ENCODE measurements at regions not wholly inside any gene's neighbourhood (a gene's known extent, or its start where the extent isn't known, plus 50 kb on each side); places are given as distances from the start of the nearest gene placed in this dataset.
A peak's percentile ranks its signal among the peaks of the same experiment; 100 is the strongest.
"Not testable (repeated sequence)": the region's sequence is repeated elsewhere in the genome, so short reads cannot be mapped to it uniquely, and the experiment has no call there.

DNA sequence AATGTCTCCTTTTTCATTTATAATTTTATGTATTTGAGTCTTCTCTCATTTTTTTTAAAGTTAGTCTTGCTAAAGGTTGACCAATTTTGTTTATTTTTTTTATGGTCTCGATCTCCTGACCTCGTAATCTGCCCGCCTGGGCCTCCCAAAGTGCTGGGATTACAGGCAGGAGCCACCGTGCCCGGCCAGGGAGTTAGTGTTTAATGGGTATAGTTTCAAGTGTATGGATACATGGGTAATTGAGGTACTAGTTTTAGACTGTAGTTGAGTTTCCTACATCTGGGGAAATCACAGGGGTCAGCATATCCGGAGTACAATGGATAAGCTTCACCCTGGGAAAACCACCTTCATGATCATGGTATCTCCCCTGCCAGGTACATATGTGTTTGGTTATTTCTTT is 267.3 kb upstream of the KCND2 start:
- no peak for DNase-seq (ENCODE audit: low read depth)

GRCh38 chr7:120014301-120014700 is 258.7 kb upstream of the KCND2 start:
- DNase-seq (ENCODE audit: low read depth) = not testable (repeated sequence)

GRCh38 chr7:120014925-120015465 is 258.0 kb upstream of the KCND2 start:
- peak; percentile 47 for DNase-seq (ENCODE audit: low read depth)

- no peak for DNase-seq (ENCODE audit: low read depth)
Observed at GRCh38 chr7:120021085-120021484, 251.9 kb upstream of the KCND2 start.

GRCh38 chr7:120023494-120024167 is 249.3 kb upstream of the KCND2 start:
- DNase-seq (ENCODE audit: low read depth) = no peak

DNA sequence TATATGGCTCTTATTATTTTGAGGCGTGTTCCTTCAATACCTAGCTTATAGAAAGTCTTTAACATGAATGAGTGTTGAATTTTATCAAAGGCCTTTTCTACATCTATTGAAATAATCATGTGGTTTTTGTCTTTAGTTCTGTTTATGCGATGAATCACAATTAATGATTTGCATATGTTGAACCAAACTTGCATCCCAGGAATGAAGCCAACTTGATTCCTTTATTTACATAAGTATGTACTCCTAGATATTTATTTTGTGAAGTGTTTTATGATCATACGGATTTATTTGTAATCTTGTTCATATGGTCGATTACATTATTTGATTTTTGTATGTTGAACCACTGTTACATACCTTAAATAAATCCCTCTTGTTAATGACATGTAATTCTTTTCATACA is 244.3 kb upstream of the KCND2 start:
- no peak for DNase-seq (ENCODE audit: low read depth)

DNA sequence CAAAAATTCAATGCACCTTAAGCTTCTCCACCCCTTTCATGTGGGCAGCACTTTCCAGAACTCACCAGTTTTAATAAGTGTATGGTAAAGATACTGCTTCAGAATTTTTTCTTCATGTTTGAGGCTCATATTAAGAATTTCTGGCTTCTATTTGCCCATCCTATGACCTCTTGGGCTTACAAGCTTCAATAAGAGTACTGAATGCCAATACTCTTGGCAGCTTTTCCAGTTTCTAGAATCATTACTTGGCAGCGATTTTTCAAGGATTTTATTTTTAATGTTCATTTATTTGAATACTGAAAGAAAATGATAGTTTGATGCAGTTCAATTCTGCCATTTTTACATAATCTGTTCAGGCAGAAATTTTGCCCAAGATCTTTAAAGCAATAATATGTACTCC is 242.1 kb upstream of the KCND2 start:
- no peak for DNase-seq (ENCODE audit: low read depth)

DNA sequence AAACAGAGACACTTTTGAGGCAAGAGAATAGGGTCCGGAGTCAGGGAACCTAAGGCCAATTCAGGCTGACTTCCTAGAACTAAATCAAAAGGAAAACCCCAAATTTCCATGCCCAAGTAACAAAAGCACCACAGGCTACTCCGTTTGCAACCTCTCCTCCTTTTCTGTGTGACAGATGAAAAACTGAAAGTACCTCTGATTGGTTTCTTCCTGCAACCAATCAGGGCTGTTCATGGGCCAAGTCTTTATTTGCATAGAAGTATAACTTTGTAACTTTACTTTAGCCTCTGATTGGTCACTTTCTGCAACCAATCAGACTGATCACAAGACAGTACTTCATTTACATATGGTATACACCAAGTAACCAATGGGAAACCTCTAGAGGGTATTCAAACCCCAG is 239.9 kb upstream of the KCND2 start:
- DNase-seq (ENCODE audit: low read depth) = no peak

DNA sequence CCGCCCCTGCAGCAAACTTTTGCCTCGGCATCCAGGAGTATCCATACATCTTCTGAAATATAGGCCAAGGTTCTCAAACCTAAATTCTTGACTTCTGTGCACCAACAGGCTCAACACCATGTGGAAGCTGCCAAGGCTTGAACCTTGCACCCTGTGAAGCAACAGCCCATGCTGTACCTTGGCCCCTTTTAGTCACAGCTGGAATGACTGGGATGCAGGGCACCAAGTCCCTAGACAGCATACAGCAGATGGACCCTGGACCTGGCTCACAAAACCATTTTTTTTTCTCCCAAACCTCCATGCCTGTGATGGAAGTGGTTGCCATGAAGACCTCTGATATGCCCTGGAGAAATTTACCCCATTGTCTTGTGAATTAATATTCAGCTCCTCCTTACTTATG is 233.8 kb upstream of the KCND2 start:
- no peak for DNase-seq (ENCODE audit: low read depth)

- DNase-seq (ENCODE audit: low read depth) = no peak
Observed at GRCh38 chr7:120041798-120042197, 231.2 kb upstream of the KCND2 start.

DNA sequence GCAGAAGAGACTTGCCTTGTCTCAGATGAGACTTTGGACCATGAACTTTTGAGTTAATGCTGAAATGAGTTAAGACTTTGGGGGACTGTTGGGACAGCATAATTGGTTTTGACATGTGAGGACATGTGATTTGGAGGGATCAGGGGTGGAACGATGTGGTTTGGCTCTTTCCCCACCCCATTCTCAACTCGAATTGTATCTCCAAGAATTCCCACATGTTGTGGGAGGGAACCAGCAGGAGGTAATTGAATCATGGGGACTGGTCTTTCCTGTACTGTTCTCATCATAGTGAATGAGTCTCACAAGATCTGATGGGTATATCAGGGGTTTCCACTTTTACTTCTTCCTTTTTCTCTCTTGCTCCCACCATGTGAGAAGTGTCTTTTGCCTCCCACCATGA is 229.7 kb upstream of the KCND2 start:
- peak; percentile 71 for DNase-seq (ENCODE audit: low read depth)

GRCh38 chr7:120052884-120053382 is 220.0 kb upstream of the KCND2 start:
- DNase-seq (ENCODE audit: low read depth) = peak; percentile 99

GRCh38 chr7:120053390-120053961 is 219.5 kb upstream of the KCND2 start:
- peak; percentile 85 for DNase-seq (ENCODE audit: low read depth)

- DNase-seq (ENCODE audit: low read depth) = no peak
Observed at GRCh38 chr7:120054376-120055100, 218.4 kb upstream of the KCND2 start.

DNA sequence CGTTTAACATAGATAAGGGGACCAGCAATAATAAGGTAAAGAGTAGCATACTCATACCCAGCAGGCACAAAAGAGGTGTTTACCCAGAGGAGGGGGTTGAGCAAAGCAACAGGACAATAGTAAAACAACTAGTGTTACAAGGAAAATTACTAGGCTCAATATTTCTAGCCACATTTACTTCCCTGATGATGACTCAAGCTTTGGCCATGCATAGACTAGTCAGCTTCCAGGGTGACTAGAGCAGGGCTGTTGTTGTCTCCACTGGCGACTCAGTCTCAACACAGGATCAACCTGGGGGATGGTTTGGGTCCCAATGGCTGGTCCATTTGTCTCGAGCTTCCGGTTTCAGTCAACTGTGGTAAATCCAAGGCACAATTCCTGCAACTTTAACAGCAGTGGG is 217.7 kb upstream of the KCND2 start:
- DNase-seq (ENCODE audit: low read depth) = peak; percentile 94

GRCh38 chr7:120056227-120056626 is 216.7 kb upstream of the KCND2 start:
- no peak for DNase-seq (ENCODE audit: low read depth)

- no peak for DNase-seq (ENCODE audit: low read depth)
Observed at GRCh38 chr7:120059641-120060040, 213.3 kb upstream of the KCND2 start.

- DNase-seq (ENCODE audit: low read depth) = peak; percentile 49
Observed at GRCh38 chr7:120060281-120060680, 212.7 kb upstream of the KCND2 start.

DNA sequence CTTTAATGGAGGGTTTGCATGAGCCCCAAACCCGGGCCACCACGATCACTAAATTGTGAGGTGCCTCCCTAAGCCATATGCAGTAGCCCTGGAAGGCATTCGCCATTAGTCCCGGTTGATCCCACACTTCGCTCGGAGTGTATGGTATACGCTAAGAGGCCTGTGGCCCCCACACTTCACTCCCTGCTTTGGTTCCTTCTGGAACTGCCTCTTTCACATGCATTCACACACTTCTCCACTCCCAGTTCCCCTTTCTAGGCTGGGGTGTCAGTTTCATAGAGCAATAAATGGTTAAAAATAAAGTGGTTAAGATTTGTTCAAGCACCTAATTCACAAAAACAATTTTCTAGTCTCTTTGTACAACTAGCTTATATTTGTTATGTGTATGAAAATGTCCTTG is 212.1 kb upstream of the KCND2 start:
- DNase-seq (ENCODE audit: low read depth) = no peak

GRCh38 chr7:120064565-120064964 is 208.4 kb upstream of the KCND2 start:
- peak; percentile 78 for DNase-seq (ENCODE audit: low read depth)

- DNase-seq (ENCODE audit: low read depth) = not testable (repeated sequence)
Observed at GRCh38 chr7:120066898-120067297, 206.1 kb upstream of the KCND2 start.

DNA sequence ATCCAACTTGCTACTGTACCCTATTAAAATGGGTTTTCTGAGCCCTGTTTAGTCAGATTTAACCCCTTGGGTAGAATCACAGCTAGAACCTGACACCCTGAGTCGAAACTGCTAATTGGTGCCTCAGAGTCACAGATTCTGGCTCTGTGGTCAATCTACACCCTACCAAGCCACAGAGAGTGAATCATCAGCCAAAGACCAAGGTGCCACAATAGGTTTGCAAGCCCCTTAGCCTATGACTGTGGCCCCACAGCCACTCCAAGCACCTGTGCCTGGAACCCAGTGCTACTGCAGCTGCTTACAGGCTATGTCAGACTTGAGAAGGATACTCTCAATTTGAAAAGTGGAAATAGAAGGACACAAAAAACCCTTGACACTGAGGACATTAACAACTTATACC is 202.8 kb upstream of the KCND2 start:
- no peak for DNase-seq (ENCODE audit: low read depth)

DNA sequence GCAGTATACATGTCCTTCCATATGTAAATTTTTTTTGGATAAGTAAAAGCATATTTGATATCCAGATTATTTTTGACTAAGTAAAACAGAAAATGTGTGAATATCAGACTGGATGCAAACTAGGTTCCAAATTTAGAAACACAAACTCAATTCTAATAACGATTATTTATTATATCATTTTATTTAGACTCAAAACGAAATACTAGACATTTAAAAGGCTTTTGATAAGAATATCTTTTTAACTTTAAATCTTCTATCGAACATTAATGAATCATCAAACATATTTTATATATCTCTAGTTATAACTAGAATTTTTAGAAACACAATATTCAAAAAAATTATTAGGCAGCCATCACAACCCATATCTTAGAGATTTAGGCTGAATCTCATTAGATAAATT is 195.2 kb upstream of the KCND2 start:
- no peak for DNase-seq (ENCODE audit: low read depth)

Measured in renal cortical epithelial cell (primary cell).